SJSA1 (cell line): ENCODE measurements at regions not wholly inside any gene's neighbourhood (a gene's known extent, or its start where the extent isn't known, plus 50 kb on each side); places are given as distances from the start of the nearest gene placed in this dataset.

Experiments
- DNase-seq, 2 experiments: peaks; one replicate each; pipeline ENCODE4 v3.0.0-alpha.2; 2015 to 2020; ENCODE audit warnings: low spot score in 2 of 2, low read depth in 1 of 2
- H3K27ac ChIP-seq: fragments of 250-450 bp; sonication (Bioruptor Pico); 2 replicates; pipeline ENCODE4 v1.5.1; 2020; ENCODE audit warnings: mild to moderate bottlenecking, moderate library complexity
- H3K27me3 ChIP-seq: fragments of 250-450 bp; sonication (Bioruptor Pico); replicated peaks from 2 replicates; pipeline ENCODE4 v1.5.1; 2020; ENCODE audit warnings: mild to moderate bottlenecking, moderate library complexity
- H3K36me3 ChIP-seq: fragments of 250-450 bp; sonication (Bioruptor Pico); 2 replicates; pipeline ENCODE4 v1.5.1; 2020; ENCODE audit warnings: mild to moderate bottlenecking
- H3K4me1 ChIP-seq: fragments of 250-450 bp; sonication (Bioruptor Pico); replicated peaks from 2 replicates; pipeline ENCODE4 v1.6.1; 2021; ENCODE audit warnings: mild to moderate bottlenecking
- H3K4me3 ChIP-seq: fragments of 250-450 bp; sonication (Bioruptor Pico); 2 replicates; pipeline ENCODE4 v1.5.1; 2020; ENCODE audit warnings: mild to moderate bottlenecking
- H3K9me3 ChIP-seq: fragments of 250-450 bp; sonication (Bioruptor Pico); replicated peaks from 2 replicates; pipeline ENCODE4 v1.5.1; 2020; ENCODE audit warnings: mild to moderate bottlenecking

DNA sequence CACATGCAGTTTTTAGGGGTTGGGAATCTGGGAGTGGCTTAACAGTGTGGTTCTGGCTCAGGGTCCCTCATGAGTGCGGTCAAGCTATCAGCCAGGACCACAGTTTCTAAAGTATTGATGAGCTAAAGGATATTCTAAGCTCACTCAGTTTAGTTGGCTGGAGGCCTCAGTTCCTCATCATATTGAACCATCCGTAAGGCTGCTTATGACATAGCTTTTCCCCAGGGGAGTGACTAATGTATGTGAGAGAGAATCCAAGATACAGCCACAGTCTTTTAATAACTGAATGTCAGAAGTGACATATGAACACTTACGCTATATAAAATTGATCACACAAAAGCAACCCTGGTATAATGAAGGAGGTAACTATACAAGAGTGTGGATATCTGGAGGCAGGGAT, 245.3 kb downstream of the POLR1F start:
- Histone ChIP-seq H3K4me1 (no peaks in the 10 kb centered on the region), H3K27ac (no peak overlapping the region), H3K36me3 (no peaks in the 10 kb centered on the region), H3K9me3 (no peaks in the 10 kb centered on the region), H3K27me3 (no peaks in the 10 kb centered on the region), H3K4me3 (no peak overlapping the region)
- DNase-seq: no peak

DNA sequence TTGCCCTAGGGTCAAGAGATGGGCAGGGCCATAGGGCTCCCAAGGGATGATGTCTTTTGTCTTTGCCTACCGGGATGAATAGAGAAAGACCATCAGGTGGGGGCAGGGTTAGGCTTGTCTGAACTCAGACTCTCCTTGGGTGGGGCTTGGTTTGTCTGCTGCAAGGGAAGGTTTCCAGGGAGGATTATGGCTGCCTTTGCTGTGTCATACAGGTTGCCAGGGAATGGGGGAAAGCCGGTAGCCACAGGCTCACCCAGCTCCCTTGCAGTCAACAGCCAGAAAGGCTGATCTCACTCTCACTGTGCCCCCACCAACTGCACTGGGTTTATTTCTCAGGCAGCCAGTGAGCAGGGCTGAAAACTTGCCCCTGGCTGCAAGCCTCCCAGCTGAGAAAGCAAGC, 253.2 kb downstream of the POLR1F start:
- Histone ChIP-seq H3K9me3 (no peaks in the 10 kb centered on the region), H3K36me3 (no peaks in the 10 kb centered on the region), H3K4me3 (no peak overlapping the region), H3K27me3 (no peaks in the 10 kb centered on the region), H3K4me1 (no peaks in the 10 kb centered on the region), H3K27ac (no peak overlapping the region)
- DNase-seq: no peak

DNA sequence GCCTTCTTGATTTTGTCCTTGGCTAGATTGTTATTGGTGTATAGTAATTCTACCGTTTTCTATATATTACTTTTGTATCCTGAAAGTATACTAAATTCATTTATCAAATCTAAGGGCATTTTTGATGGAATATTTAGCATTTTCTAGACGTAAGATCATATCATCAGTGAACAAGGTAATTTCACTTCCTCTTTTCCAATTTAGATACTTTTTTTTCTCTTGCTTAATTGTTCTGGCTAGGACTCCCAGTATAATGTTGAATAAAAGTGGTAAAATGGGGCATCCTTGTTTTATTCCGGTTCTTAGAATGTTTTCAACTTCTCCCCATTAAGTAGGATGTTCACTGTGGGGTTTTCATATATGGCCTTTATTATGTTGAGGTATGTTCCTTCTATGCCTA, 260.7 kb downstream of the POLR1F start:
- no peaks in the 10 kb centered on the region for H3K36me3 ChIP-seq

DNA sequence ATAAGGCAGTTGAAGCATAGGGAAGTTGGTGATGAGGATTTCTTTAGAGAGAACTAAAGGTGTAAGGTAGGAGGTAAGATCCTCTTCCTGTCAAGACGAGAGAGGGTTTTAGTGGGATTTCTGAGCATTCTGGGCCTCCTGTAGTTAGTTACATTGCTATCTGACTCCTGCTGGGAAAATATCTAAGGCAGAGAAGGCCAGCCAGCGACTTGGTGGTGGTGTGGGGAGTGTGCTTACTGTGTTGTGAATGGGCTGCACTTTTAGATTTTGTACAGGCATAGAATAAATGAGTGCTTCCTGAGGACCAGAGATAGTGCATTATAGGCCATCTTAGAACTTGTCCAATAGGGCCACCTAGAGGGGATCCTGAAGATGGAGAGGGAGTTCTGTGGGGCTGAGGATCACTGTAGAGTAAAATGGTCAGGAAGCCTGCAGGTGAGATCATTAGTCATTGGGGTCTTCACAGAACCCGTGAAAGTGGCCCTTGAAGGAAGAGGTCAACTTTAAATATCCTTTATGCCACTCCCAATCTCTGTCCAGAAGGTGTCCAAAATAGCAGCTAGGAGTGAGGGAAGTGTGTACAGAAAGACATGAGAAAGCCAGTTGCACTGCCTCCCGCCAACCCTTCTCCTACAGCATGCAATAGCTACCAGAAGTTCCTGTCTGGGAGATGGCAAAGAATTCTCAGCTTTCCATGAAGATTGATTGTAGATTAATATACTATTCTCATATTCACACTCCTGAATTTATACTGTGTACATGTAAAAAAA, 266.6 kb downstream of the POLR1F start:
- Histone ChIP-seq H3K27me3 (no peaks in the 10 kb centered on the region), H3K4me3 (no peak overlapping the region), H3K36me3 (no peaks in the 10 kb centered on the region), H3K27ac (no peak overlapping the region), H3K4me1 (no peaks in the 10 kb centered on the region), H3K9me3 (no peaks in the 10 kb centered on the region)
- peak in 1 of 2 experiments; percentile 56 for DNase-seq

More for the DNA sequence above, 260.7 kb downstream of the POLR1F start:
- no peaks in the 10 kb centered on the region for H3K4me1 ChIP-seq
- H3K27ac ChIP-seq: no peak overlapping the region
- DNase-seq: no peak
- no peak overlapping the region for H3K4me3 ChIP-seq
- H3K27me3 ChIP-seq: no peaks in the 10 kb centered on the region
- H3K9me3 ChIP-seq: no peaks in the 10 kb centered on the region

DNA sequence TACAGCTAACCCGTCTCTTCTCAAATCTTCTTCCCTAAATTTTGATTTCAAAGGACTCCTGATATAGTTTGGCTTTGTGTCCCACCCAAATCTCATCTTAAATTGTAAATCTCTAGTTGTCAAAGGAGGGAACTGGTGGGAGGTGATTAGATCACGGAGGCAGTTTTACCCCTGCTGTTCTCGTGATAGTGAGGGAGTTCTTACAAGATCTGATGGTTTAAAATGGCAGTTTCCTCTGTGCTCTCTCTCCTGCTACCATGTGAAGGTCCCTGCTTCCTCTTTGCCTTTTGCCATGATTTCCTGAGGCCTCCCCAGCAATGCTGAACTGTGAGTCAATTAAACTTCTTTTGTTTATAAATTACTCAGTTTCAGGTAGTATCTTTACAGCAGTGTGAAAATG, 269.3 kb downstream of the POLR1F start:
- no peaks in the 10 kb centered on the region for H3K4me1 ChIP-seq
- no peaks in the 10 kb centered on the region for H3K36me3 ChIP-seq
- no peak overlapping the region for H3K27ac ChIP-seq
- H3K27me3 ChIP-seq: no peaks in the 10 kb centered on the region
- H3K4me3 ChIP-seq: no peak overlapping the region
- H3K9me3 ChIP-seq: no peaks in the 10 kb centered on the region
- no peak for DNase-seq

DNA sequence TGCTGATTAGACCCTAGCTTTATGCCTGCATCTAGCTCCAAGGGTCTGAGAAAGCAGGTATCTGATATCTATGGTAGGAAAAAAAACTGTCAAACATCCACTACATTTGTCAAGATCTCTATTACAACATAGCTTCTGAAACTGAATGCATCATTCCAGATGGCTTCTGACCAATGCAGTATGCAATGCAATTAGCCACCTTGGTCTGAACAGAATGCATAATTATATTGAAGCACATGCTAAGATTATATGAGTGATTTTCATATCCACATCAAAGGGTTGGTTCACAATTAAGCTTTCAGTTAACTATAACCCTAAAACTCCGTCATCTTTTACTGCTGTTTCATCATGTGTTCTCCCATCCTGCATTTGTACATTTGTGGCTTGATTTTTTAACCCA, 271.4 kb downstream of the POLR1F start:
- Histone ChIP-seq H3K36me3 (no peaks in the 10 kb centered on the region), H3K4me3 (no peak overlapping the region), H3K9me3 (no peaks in the 10 kb centered on the region), H3K27ac (no peak overlapping the region), H3K27me3 (no peaks in the 10 kb centered on the region), H3K4me1 (no peaks in the 10 kb centered on the region)
- DNase-seq: no peak

DNA sequence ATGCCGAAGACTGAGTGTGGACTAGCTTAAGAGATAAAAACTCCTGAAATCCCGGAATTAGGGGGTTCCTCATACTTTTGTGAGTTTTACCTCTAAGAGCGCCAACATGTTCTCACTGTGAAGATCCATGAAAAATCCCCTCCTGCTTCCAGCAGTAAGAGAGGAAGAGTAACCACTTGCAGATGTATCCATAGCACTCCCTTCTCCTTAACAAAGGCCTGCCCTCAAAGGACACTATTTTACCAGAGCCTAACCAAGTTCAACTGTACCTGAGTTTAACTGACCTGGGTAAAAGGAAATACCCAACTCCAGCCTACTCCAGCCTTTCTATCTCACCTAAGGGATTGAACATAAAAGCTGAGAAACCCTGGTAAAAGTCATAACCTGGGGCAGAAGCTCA, 280.9 kb downstream of the POLR1F start:
- DNase-seq: no peak
- H3K27me3 ChIP-seq: no peaks in the 10 kb centered on the region
- no peaks in the 10 kb centered on the region for H3K9me3 ChIP-seq
- H3K27ac ChIP-seq: no peak overlapping the region
- no peaks in the 10 kb centered on the region for H3K36me3 ChIP-seq
- H3K4me1 ChIP-seq: no peaks in the 10 kb centered on the region
- H3K4me3 ChIP-seq: no peak overlapping the region

DNA sequence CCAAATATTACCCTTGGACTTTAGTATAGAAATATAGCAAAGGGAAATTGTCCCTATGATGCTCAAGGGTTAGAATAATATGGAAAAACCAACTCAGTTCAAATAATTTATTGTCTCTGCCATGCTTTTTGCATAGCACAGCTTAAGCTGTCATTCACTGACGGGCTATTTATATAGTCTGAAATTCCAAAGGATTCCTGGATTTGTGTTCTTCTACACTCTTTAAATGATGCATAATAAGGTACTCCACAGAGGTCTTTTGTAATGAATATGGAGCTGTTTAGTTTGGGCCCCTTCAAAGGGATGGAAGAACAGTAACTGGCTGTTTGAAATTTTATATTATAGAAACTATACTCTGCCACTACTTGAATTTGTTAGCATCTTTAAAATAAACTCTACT, 276.6 kb upstream of the FERD3L start:
- no peak overlapping the region for H3K27ac ChIP-seq
- H3K4me1 ChIP-seq: no peaks in the 10 kb centered on the region
- H3K27me3 ChIP-seq: no peaks in the 10 kb centered on the region
- H3K4me3 ChIP-seq: no peak overlapping the region
- no peaks in the 10 kb centered on the region for H3K36me3 ChIP-seq
- DNase-seq: no peak
- no peaks in the 10 kb centered on the region for H3K9me3 ChIP-seq

DNA sequence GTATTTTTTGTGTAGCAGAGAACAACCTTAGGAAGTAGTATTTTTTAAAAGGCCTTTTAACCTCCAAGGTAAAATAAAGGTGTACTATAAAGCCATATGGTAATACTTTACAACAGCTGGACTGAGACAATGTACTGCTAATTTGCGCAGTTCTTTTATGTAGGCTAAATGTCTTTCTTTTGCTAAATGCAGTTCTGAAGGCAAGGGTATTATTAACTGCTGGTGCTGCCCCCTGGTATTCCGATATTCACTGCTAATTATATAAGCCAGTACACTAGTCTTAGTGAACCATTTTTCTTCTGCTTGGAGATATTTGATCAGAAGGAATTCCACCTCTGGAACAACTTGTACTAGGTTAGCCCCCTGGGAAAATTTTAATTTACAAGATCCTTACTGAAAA, 272.0 kb upstream of the FERD3L start:
- Histone ChIP-seq H3K27ac (no peak overlapping the region), H3K9me3 (no peaks in the 10 kb centered on the region), H3K27me3 (no peaks in the 10 kb centered on the region), H3K36me3 (no peaks in the 10 kb centered on the region), H3K4me1 (peaks cover 6% of the 10 kb centered on the region; the same call in 1 of the 2 replicates), H3K4me3 (no peak overlapping the region)
- DNase-seq: no peak

DNA sequence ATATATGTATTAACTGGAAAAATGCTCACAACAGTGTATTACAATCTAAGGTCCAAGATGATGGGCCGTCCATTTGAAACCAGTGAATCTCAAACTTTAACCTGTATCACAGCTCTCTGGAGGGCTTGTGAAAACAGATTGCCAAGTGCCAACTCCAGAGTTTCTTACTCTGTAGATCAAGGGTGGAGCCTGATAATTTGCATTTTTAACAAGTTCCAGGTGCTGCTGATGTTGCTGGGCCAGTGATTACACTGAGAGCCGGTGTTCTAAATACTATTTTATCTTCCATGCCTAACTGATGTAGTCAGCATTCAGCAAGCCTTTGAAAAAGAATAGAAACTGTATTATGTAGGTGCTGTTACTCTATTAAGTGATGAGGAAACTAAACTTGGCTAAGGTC, 269.9 kb upstream of the FERD3L start:
- H3K27ac ChIP-seq: no peak overlapping the region
- no peaks in the 10 kb centered on the region for H3K9me3 ChIP-seq
- H3K4me1 ChIP-seq: peaks cover 6% of the 10 kb centered on the region; the same call in 1 of the 2 replicates
- no peak overlapping the region for H3K4me3 ChIP-seq
- H3K36me3 ChIP-seq: no peaks in the 10 kb centered on the region
- DNase-seq: no peak
- H3K27me3 ChIP-seq: no peaks in the 10 kb centered on the region

DNA sequence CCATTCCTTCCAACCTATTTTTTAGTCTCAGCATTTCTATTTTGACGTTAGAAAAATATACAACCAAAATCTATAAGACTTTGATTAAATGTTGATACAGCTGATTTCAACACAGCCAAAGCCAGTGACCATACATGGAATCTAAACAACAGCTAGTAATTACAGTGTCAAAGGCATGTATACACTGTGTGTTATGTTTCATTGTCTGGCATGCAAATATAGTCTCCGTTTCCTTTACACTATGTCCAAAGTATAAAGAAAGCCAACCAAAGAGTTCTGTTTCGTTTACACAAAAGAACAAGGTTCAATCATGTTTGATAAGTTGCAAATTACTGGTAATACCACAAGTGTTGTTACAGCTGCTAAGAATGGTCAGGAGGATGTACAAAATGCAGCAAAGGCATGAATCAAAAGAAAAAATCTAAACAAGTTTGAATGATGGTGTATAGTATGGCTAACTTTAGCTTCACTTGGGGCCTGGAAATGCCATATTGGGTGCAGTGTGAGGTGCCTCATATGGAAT, 268.3 kb upstream of the FERD3L start:
- Histone ChIP-seq H3K27ac (no peak overlapping the region), H3K27me3 (no peaks in the 10 kb centered on the region), H3K4me3 (no peak overlapping the region), H3K4me1 (peaks cover 6% of the 10 kb centered on the region; the same call in 1 of the 2 replicates), H3K9me3 (no peaks in the 10 kb centered on the region), H3K36me3 (no peaks in the 10 kb centered on the region)
- DNase-seq: no peak

DNA sequence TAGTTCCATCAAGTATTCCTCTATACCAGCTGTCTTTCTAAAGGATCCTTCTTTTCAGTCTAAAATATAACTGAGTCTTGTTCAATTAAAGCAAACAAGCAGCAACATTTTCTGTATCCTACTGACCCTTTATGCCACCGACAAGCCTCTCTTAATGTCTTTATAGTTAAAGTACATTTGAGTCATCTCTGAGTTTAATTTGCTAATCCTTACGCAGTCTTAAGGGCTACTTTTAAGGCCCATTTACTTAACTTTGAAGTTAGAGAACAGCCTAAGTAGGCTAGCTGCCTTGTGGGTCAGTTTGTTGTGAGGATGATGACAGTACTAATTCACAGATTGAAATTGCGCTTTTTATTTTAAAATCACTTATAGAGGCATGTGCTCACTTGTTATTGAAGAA, 265.5 kb upstream of the FERD3L start:
- Histone ChIP-seq H3K36me3 (no peaks in the 10 kb centered on the region), H3K9me3 (no peaks in the 10 kb centered on the region), H3K4me3 (no peak overlapping the region), H3K27me3 (no peaks in the 10 kb centered on the region), H3K27ac (no peak overlapping the region), H3K4me1 (peaks cover 13% of the 10 kb centered on the region)
- DNase-seq: no peak

DNA sequence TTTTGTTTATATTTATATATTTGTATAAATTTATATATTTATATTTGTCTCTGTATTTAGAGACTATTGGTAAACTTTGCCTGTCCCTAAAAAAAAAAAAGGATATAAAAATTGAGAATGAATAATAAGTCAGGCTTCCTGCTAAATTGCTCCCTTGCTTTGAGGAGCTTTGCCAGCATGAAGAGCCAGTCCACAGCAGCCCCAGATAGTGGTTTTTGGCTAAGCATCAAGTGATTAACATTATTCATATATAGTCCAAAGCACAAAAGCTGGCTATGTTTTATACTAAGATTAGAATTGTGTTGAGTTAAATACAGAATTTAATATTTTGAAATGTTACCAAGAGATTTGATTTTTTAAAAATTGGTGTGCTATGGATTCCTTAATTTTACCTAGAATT, 264.9 kb upstream of the FERD3L start:
- DNase-seq: no peak

DNA sequence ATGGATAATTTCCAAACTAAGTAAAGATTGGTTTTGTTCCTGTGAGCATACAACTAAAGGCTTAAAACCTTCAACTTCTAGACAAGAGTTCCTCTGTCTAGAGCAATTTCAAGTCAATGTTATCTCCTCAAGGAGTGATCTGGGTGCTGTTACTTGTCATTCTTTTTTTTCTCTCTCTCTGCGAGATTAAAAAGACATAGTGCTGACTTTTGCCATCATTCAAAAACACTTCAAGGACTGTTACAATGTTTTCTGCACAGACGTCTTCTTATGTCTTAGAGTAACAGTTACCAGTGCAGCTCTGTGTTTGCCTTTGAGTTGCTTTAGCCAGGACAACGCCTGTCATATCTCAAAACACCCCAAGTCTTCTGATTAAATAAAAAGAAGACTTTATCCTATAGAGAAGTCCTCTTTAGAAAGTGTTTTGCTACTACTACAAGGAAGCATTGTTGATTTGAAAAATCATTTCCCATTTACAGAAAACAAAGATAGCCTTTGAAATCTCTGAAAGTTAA, 263.5 kb upstream of the FERD3L start:
- Histone ChIP-seq H3K27ac (no peak overlapping the region), H3K9me3 (no peaks in the 10 kb centered on the region)
- DNase-seq: no peak

More for the DNA sequence above, 264.9 kb upstream of the FERD3L start:
- Histone ChIP-seq H3K4me1 (peaks cover 19% of the 10 kb centered on the region), H3K4me3 (no peak overlapping the region), H3K36me3 (no peaks in the 10 kb centered on the region), H3K27me3 (no peaks in the 10 kb centered on the region), H3K27ac (no peak overlapping the region), H3K9me3 (no peaks in the 10 kb centered on the region)

More for the DNA sequence above, 263.5 kb upstream of the FERD3L start:
- H3K27me3 ChIP-seq: no peaks in the 10 kb centered on the region
- H3K4me1 ChIP-seq: peaks cover 28% of the 10 kb centered on the region
- no peak overlapping the region for H3K4me3 ChIP-seq
- no peaks in the 10 kb centered on the region for H3K36me3 ChIP-seq
